Spinal cord (tissue), 9 donors: ENCODE measurements at regions not wholly inside any gene's neighbourhood (a gene's known extent, or its start where the extent isn't known, plus 50 kb on each side); places are given as distances from the start of the nearest gene placed in this dataset.

Experiments
- DNase-seq, 6 donors: peaks; one replicate each; pipeline versions ENCODE4 v3.0.0 to v3.0.0-alpha.2; 2013 to 2015; ENCODE audit warnings: low spot score in 6 of 6, low read depth in 4 of 6
- H3K27ac ChIP-seq: one replicate; pipeline ENCODE4 v1.5.1; 2013; ENCODE audit warnings: low read depth, low read length, control low read depth
- H3K27me3 ChIP-seq: one replicate; pipeline ENCODE4 v1.6.1; 2013; ENCODE audit warnings: low read length; ENCODE audit not compliant: control insufficient read depth, insufficient read depth
- H3K36me3 ChIP-seq: one replicate; pipeline ENCODE4 v1.6.1; 2013; ENCODE audit warnings: low read length; ENCODE audit not compliant: control insufficient read depth, insufficient read depth
- H3K4me1 ChIP-seq: one replicate; pipeline ENCODE4 v1.6.1; 2013; ENCODE audit warnings: low read length; ENCODE audit not compliant: control insufficient read depth, insufficient read depth
- H3K4me3 ChIP-seq: one replicate; pipeline ENCODE4 v1.5.1; 2013; ENCODE audit warnings: low read depth, low read length, control low read depth
- H3K9me3 ChIP-seq: one replicate; pipeline ENCODE4 v1.6.1; 2013; ENCODE audit warnings: low read length; ENCODE audit not compliant: control insufficient read depth, insufficient read depth
- WGBS: methylation state at CpG from one replicate; pipeline ENCODE4 v1.1.5; 2013; ENCODE audit warnings: missing lambda C conversion rate; ENCODE audit not compliant: insufficient coverage; 5-methylcytosine and 5-hydroxymethylcytosine counted together
- donor health status: healthy.

DNA sequence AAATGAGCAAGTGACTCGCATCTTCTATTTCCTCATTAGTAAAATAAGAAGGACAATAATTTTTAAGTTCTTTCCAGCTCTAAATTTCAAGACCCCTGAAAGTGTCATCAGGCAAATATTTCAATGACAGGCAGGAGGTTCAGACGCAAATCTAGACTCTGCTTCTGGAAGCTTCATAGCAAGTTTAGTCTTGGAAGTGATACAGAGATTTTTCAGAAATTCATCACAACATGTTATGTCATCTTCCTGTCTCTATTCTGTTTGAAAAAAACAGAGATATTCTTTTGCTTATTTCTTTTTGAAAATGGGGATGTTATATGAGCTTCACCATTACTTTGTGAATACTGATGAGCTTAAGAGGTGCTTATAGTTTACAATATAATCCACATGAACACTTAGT is 74.0 kb downstream of the C3orf85 start:
- Histone ChIP-seq H3K4me1 (no peaks in the 10 kb centered on the region), H3K36me3 (no peaks in the 10 kb centered on the region), H3K4me3 (no peak overlapping the region), H3K27ac (no peak overlapping the region), H3K27me3 (no peaks in the 10 kb centered on the region), H3K9me3 (no peaks in the 10 kb centered on the region)
- peak in 1 of 6 donors; percentile 51 for DNase-seq
- no CpG with 5 or more reads among the region's 2 CpGs for WGBS

DNA sequence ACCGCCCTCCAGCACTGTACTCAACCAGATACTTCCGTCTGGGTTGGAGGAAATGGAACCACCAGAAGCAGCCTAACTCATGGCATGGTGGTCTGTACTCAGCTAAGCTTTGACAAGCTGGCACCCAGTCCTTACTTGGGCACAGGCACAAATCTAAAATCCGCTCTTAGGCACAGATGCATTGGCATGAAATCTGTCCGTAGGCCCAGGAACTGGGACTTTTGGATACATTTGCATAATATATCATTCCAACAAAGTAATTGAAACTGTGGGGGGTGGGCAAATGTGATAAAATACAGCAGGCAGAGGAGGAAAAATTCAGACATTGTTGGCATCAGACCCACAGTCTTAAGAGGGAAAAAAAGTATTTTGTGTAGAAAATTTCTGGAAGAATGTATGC is 75.4 kb downstream of the C3orf85 start:
- 83% methylated on average over 2 of the region's 4 CpGs for WGBS
- no peaks in the 10 kb centered on the region for H3K27me3 ChIP-seq
- H3K36me3 ChIP-seq: no peaks in the 10 kb centered on the region
- H3K27ac ChIP-seq: no peak overlapping the region
- H3K4me1 ChIP-seq: no peaks in the 10 kb centered on the region
- no peak overlapping the region for H3K4me3 ChIP-seq
- no peaks in the 10 kb centered on the region for H3K9me3 ChIP-seq
- peak in 2 of 6 donors; percentile 33 to 91 for DNase-seq

DNA sequence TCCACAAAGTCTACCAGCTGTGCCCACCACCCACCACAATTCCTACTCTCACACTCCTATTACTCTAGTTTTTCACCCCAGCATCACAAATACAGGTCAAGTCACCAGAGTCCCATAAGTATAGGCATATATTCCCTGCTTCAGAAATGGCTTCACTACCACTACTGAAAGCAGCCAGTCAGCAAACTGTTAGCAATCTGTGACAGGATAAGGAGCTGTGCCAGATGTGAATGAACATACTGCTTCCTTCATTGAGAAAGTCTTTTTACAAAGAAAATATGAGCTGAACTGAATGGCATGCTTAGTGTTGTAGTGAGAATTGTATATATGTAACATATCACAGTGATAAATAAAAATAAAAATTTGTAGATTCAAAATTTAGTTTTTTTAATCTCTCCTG is 76.8 kb downstream of the C3orf85 start:
- H3K9me3 ChIP-seq: no peaks in the 10 kb centered on the region
- no peaks in the 10 kb centered on the region for H3K27me3 ChIP-seq
- no peak overlapping the region for H3K4me3 ChIP-seq
- H3K36me3 ChIP-seq: no peaks in the 10 kb centered on the region
- no peaks in the 10 kb centered on the region for H3K4me1 ChIP-seq
- DNase-seq: peak in 2 of 6 donors; percentile 35 to 55
- no peak overlapping the region for H3K27ac ChIP-seq

DNA sequence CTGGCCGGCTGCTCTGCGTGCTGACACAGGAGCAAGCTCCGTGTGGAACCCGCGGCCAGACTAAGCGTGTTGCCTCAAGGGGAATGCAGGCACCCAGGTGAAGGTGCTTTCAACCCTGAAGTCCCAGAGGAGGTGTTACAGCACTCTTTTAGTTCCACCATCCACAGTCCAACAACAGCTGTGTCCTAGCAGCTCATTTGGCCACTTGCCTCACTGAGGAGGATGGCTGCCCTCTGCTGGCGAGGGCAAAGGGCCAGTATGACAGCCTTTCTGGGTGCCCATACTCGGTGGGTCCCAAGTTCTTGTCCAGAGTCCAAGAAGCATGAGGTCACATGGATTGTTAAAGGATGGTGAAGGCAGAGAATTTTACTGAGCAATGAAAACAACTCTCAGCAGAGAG is 87.8 kb downstream of the C3orf85 start:
- Histone ChIP-seq H3K27me3 (no peaks in the 10 kb centered on the region), H3K4me3 (no peak overlapping the region), H3K9me3 (no peaks in the 10 kb centered on the region), H3K4me1 (no peaks in the 10 kb centered on the region), H3K36me3 (no peaks in the 10 kb centered on the region), H3K27ac (no peak overlapping the region)
- DNase-seq: no peak
- 89% methylated on average over 8 of the region's 8 CpGs for WGBS

DNA sequence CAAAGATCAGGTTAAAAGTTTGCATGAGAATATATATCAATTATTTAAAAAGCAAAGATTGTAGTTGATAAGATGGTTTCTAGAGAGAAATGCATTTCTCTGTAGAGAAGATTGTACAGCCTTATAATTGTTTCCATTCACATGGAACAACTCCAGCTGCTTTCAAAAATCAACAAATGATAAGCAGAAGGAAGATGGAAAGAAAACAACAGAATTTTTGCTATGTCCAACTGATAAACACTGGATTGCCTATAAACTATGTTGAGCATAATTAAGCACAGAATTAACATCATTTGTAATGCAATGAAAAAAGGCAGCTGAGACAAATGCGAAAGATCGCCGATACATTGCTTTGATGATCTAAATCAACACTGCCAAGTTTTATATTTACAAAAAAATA is 89.0 kb downstream of the C3orf85 start:
- no peaks in the 10 kb centered on the region for H3K27me3 ChIP-seq
- H3K9me3 ChIP-seq: no peaks in the 10 kb centered on the region
- DNase-seq: peak in 1 of 6 donors; percentile 49
- WGBS: no CpG with 5 or more reads among the region's 3 CpGs
- H3K27ac ChIP-seq: no peak overlapping the region
- no peak overlapping the region for H3K4me3 ChIP-seq
- no peaks in the 10 kb centered on the region for H3K36me3 ChIP-seq
- no peaks in the 10 kb centered on the region for H3K4me1 ChIP-seq

DNA sequence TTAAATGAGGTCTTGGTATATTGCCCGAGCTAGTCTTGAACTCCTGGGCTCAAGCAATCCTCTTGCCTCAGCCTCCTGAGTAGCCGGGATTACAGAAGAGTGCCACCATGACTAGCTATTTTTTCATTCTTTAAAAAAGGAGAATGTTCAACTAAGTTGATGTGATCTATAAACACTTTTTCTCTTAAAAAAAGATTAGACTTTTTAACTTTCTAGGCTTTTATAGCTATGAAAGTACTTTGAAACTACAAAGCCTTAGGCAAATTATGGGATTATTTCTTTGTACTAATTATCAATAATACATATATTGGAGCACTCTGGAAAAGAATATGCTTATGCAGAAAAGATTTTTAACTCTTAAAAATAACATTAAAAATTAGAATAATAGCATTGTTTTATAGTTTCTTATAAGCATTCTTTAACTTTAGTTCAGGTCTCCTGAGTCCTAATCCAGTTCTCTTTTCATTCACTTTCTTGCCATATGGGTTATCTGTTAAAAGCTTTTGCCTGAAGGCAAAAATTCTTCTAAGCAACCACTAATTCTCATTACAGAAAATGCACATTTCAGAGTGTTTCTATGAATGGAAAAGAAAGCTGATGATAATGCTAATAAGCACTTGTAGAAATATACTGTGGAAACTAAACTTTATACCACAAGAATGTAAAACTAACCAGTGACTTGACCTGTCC is 87.8 kb downstream of the DPPA2 start:
- Histone ChIP-seq H3K9me3 (peaks cover 1% of the 10 kb centered on the region), H3K27ac (no peak overlapping the region), H3K4me1 (no peaks in the 10 kb centered on the region), H3K27me3 (no peaks in the 10 kb centered on the region), H3K36me3 (no peaks in the 10 kb centered on the region), H3K4me3 (no peak overlapping the region)
- DNase-seq: no peak
- WGBS: no CpG with 5 or more reads among the region's 2 CpGs

DNA sequence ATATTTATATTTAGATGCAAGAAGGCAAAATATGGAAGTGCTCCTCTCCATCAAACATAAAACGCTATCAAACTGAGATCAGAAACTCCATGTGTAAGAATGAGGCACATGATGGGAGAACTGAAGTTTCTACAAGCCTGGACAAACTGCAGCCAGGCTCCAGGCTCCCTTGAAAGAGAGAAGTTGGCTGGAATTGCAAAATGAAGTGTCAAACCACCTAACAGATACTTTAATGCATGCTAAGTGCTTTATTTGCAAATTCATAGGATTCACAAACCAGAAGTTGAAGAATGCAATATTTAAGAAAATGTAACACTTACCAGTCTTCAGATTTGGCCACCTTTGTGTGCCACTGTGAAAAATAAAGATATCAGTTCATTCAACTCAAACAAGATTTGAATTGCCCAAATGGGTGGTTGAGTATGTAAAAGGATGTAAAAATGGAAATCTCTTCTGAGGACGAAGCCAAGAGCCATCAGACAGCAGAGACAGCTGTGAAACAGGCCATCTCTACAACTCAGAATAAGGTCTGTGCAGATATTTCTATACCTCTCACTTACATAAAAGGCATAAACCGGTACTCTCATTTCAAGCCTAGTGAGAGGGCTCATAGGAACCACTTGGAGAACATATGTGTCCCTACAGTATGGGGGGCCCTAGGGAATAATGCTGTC is 87.0 kb downstream of the DPPA2 start:
- no peak overlapping the region for H3K27ac ChIP-seq
- no CpG with 5 or more reads among the region's 3 CpGs for WGBS
- H3K4me3 ChIP-seq: no peak overlapping the region
- peaks cover 1% of the 10 kb centered on the region for H3K9me3 ChIP-seq
- no peak for DNase-seq
- no peaks in the 10 kb centered on the region for H3K36me3 ChIP-seq
- H3K4me1 ChIP-seq: no peaks in the 10 kb centered on the region
- no peaks in the 10 kb centered on the region for H3K27me3 ChIP-seq

DNA sequence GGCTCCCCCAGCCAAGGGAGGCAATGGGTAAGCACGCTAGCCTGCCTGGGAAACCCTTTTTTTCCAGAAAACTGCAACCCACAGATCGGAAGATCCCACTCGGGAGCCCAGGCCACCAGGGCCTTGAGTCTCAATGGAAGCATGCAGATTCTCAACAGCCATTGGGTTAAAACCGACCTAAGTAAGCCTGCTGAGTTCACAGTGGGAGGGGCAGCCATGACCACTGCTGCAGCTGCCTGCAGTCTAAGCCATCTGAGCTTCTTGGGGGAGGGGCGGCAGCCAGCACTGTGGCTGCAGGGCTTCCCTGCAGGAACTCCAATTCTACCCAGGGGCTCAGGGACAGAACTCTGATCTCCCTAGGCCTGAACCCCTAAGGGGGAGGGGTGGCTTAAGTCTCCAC is 82.0 kb downstream of the DPPA2 start:
- peaks cover 1% of the 10 kb centered on the region for H3K9me3 ChIP-seq
- no peak overlapping the region for H3K4me3 ChIP-seq
- no peak for DNase-seq
- no peaks in the 10 kb centered on the region for H3K36me3 ChIP-seq
- 74% methylated on average over 5 of the region's 5 CpGs for WGBS
- H3K27ac ChIP-seq: no peak overlapping the region
- H3K27me3 ChIP-seq: no peaks in the 10 kb centered on the region
- H3K4me1 ChIP-seq: no peaks in the 10 kb centered on the region

DNA sequence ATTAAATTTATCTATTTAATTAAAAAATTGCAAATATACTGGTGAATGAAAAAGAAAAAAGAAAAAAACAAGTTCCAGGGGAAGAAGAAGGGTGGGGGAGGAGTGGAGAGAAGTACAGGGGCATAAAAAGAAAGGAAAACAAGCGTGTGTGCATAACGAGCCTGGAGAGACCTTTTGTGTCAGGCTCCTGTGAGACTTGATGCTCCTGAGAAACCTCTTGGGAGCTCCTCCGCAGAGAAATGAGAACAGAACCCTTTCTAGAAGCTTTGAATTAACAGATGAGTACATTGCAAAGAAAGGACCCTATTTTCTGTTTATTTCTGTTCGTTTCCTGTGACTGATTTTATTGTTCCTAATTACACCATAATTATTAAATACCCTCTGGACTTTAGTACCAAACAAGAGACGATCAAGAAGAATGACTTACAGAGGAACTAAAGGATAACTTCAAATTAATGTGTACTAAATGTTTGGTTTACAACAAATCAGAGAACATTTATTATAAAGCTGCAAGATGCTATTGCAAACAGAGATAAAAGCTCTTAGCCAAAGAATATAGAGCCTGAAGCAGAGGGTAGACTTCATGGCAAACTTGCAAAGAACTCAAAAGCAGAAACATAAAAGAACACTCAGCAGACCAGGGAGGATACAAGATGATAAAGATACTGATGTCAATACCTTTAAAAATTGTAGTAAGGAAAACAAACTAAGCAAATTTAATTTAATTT is 74.7 kb downstream of the DPPA2 start:
- H3K27me3 ChIP-seq: no peaks in the 10 kb centered on the region
- 19% methylated on average over 2 of the region's 5 CpGs for WGBS
- no peaks in the 10 kb centered on the region for H3K36me3 ChIP-seq
- no peak overlapping the region for H3K4me3 ChIP-seq
- no peak overlapping the region for H3K27ac ChIP-seq
- DNase-seq: peak in 2 of 6 donors; percentile 3 to 84
- no peaks in the 10 kb centered on the region for H3K9me3 ChIP-seq
- no peaks in the 10 kb centered on the region for H3K4me1 ChIP-seq

DNA sequence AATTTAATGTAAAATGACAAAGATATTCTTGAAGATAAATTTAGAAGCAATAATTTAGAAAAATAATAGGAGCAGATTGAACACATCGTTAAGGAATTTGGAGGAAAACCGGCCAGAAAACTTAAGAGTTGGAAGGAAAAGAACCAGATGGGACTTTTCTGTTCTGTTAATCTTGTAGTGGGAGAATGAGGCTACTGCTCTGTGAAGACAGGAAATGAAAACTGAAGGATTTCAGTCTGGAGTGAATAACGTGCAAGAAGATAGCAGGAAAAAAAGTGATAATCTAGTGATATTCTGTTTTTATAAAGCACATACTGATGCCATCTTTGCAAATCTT is 74.2 kb downstream of the DPPA2 start:
- no peak overlapping the region for H3K4me3 ChIP-seq
- no peaks in the 10 kb centered on the region for H3K36me3 ChIP-seq
- H3K27me3 ChIP-seq: no peaks in the 10 kb centered on the region
- H3K9me3 ChIP-seq: no peaks in the 10 kb centered on the region
- no peak overlapping the region for H3K27ac ChIP-seq
- WGBS: 79% methylated on average over 2 of the region's 3 CpGs
- no peaks in the 10 kb centered on the region for H3K4me1 ChIP-seq
- peak in 1 of 6 donors; percentile 73 for DNase-seq
